ENCODE measurements at regions not wholly inside any gene's neighbourhood (a gene's known extent, or its start where the extent isn't known, plus 50 kb on each side); places are given as distances from the start of the nearest gene placed in this dataset.

- POLR2A ChIA-PET = no interaction called here
- no peak for TF ChIP-seq SIN3A (IDR thresholded peaks at IDR 0.05; ENCODE audit: borderline replicate concordance, insufficient read depth, low read depth, low read length)
- TF ChIP-seq TCF7L2 (IDR thresholded peaks at IDR 0.05; ENCODE audit: low read depth, low read length) = no peak
- TF ChIP-seq POLR2AphosphoS5 (IDR thresholded peaks at IDR 0.05; ENCODE audit: low read depth, low read length) = no peak
- ATAC-seq (no peak), DNase-seq (ENCODE audit: low read depth, low spot score) (no peak)
- Histone ChIP-seq H3K27ac (ENCODE audit: low read length) (no peak overlapping the region), H3K4me3 (ENCODE audit: low read depth in 2 of 2, low read length in 2 of 2) (no peak overlapping the region), H3K9me3 (ENCODE audit: control insufficient read depth, insufficient read depth, low read depth, low read length) (no peaks in the 10 kb centered on the region), H3K36me3 (ENCODE audit: control insufficient read depth, insufficient read depth, low read length) (no peaks in the 10 kb centered on the region), H3K27me3 (ENCODE audit: control insufficient read depth, insufficient read depth, low read length) (no peaks in the 10 kb centered on the region), H3K4me1 (ENCODE audit: control insufficient read depth, insufficient read depth, low read length) (no peaks in the 10 kb centered on the region)
- intact Hi-C loops (cut with micrococcal nuclease; ENCODE audit: unreplicated experiment) (no loop called here), in situ Hi-C loops (cut with HindIII; ENCODE audit: low pct_unique_long_range_greater_than_20kb, low sequenced_read_pairs) (no loop called here)
- no TSS peak for BruUV-seq (replicated peaks)
- CTCF ChIA-PET = no interaction called here
Observed at GRCh38 chrX:44058339-44058738, 85.1 kb upstream of the NDP start.

GRCh38 chrX:44055638-44056037 lies 82.4 kb upstream of the NDP start:
- ChIA-PET CTCF (no interaction called here), POLR2A (no interaction called here)
- intact Hi-C loops (cut with micrococcal nuclease; ENCODE audit: unreplicated experiment) = no loop called here
- Histone ChIP-seq H3K27me3 (ENCODE audit: control insufficient read depth, insufficient read depth, low read length) (no peaks in the 10 kb centered on the region), H3K9me3 (ENCODE audit: control insufficient read depth, insufficient read depth, low read depth, low read length) (no peaks in the 10 kb centered on the region), H3K27ac (ENCODE audit: low read length) (no peak overlapping the region), H3K4me3 (ENCODE audit: low read depth in 2 of 2, low read length in 2 of 2) (no peak overlapping the region; a peak in 1 of 4 replicates), H3K4me1 (ENCODE audit: control insufficient read depth, insufficient read depth, low read length) (no peaks in the 10 kb centered on the region), H3K36me3 (ENCODE audit: control insufficient read depth, insufficient read depth, low read length) (no peaks in the 10 kb centered on the region)
- ATAC-seq (no peak), DNase-seq (ENCODE audit: low read depth, low spot score) (no peak)
- TF ChIP-seq SIN3A (IDR thresholded peaks at IDR 0.05; ENCODE audit: borderline replicate concordance, insufficient read depth, low read depth, low read length) = no peak
- TF ChIP-seq TCF7L2 (IDR thresholded peaks at IDR 0.05; ENCODE audit: low read depth, low read length) = no peak
- no peak for TF ChIP-seq REST (IDR thresholded peaks at IDR 0.05; ENCODE audit: insufficient read depth in 1 of 2, low read depth in 2 of 2, low read length in 1 of 2)
- TF ChIP-seq POLR2AphosphoS5 (IDR thresholded peaks at IDR 0.05; ENCODE audit: low read depth, low read length) = no peak
- TF ChIP-seq CTCF (IDR thresholded peaks at IDR 0.05) = no peak
- in situ Hi-C loops (cut with HindIII; ENCODE audit: low pct_unique_long_range_greater_than_20kb, low sequenced_read_pairs) = no loop called here
- no TSS peak for BruUV-seq (replicated peaks)

GRCh38 chrX:44054863-44055601 lies 81.8 kb upstream of the NDP start:
- intact Hi-C loops (cut with micrococcal nuclease; ENCODE audit: unreplicated experiment) (no loop called here), in situ Hi-C loops (cut with HindIII; ENCODE audit: low pct_unique_long_range_greater_than_20kb, low sequenced_read_pairs) (no loop called here)
- no peaks in the 10 kb centered on the region for H3K27me3 ChIP-seq (ENCODE audit: control insufficient read depth, insufficient read depth, low read length)
- H3K4me1 ChIP-seq (ENCODE audit: control insufficient read depth, insufficient read depth, low read length) = no peaks in the 10 kb centered on the region
- H3K4me3 ChIP-seq (ENCODE audit: low read depth in 2 of 2, low read length in 2 of 2) = no peak overlapping the region
- ATAC-seq (no peak), DNase-seq (ENCODE audit: low read depth, low spot score) (no peak)
- no peak for TF ChIP-seq CTCF (IDR thresholded peaks at IDR 0.05)
- no peak for TF ChIP-seq TCF7L2 (IDR thresholded peaks at IDR 0.05; ENCODE audit: low read depth, low read length)
- TF ChIP-seq POLR2AphosphoS5 (IDR thresholded peaks at IDR 0.05; ENCODE audit: low read depth, low read length) = no peak
- TF ChIP-seq REST (IDR thresholded peaks at IDR 0.05; ENCODE audit: insufficient read depth in 1 of 2, low read depth in 2 of 2, low read length in 1 of 2) = no peak
- no peak for TF ChIP-seq SIN3A (IDR thresholded peaks at IDR 0.05; ENCODE audit: borderline replicate concordance, insufficient read depth, low read depth, low read length)
- ChIA-PET CTCF (no interaction called here), POLR2A (no interaction called here)
- no peak overlapping the region for H3K27ac ChIP-seq (ENCODE audit: low read length)
- H3K36me3 ChIP-seq (ENCODE audit: control insufficient read depth, insufficient read depth, low read length) = no peaks in the 10 kb centered on the region
- no peaks in the 10 kb centered on the region for H3K9me3 ChIP-seq (ENCODE audit: control insufficient read depth, insufficient read depth, low read depth, low read length)
- BruUV-seq (replicated peaks) = no TSS peak

All from Panc1 (cell line).